Large intestine (tissue), 3 donors: ENCODE measurements at regions not wholly inside any gene's neighbourhood (a gene's known extent, or its start where the extent isn't known, plus 50 kb on each side); places are given as distances from the start of the nearest gene placed in this dataset.

ENCODE experiments used
- DNase-seq, 2 donors: peaks; one replicate each; pipeline versions ENCODE4 v3.0.0 to v3.0.0-alpha.2; 2013
- H3K27ac ChIP-seq: one replicate; pipeline ENCODE4 v1.5.1; 2013; ENCODE audit warnings: low read length
- H3K27me3 ChIP-seq: 2 replicates; pipeline ENCODE4 v1.6.1; 2013; ENCODE audit warnings: low read length; ENCODE audit not compliant: control insufficient read depth, insufficient read depth
- H3K36me3 ChIP-seq: 2 replicates; pipeline ENCODE4 v1.6.1; 2013; ENCODE audit warnings: low read length; ENCODE audit not compliant: control insufficient read depth, insufficient read depth
- H3K4me1 ChIP-seq: one replicate; pipeline ENCODE4 v1.6.1; 2013; ENCODE audit warnings: low read length; ENCODE audit not compliant: control insufficient read depth, insufficient read depth
- H3K4me3 ChIP-seq: one replicate; pipeline ENCODE4 v1.5.1; 2013; ENCODE audit warnings: low read length
- H3K9me3 ChIP-seq: one replicate; pipeline ENCODE4 v1.6.1; 2013; ENCODE audit warnings: mild to moderate bottlenecking, low read depth, low read length, moderate library complexity; ENCODE audit not compliant: control insufficient read depth
- WGBS: methylation state at CpG from one replicate; pipeline ENCODE4 v1.1.5; 2013; ENCODE audit warnings: low lambda C conversion rate; ENCODE audit not compliant: insufficient coverage; 5-methylcytosine and 5-hydroxymethylcytosine counted together

GRCh38 chr7:22549667-22550513 lies 49.9 kb upstream of the STEAP1B start:
- peaks cover 12% of the 10 kb centered on the region for H3K27me3 ChIP-seq
- no peak overlapping the region for H3K27ac ChIP-seq
- peaks cover 2% of the 10 kb centered on the region for H3K4me1 ChIP-seq
- peak overlapping the region; percentile 34 for H3K4me3 ChIP-seq
- peak in 1 of 2 donors; percentile 64 for DNase-seq
- no peaks in the 10 kb centered on the region for H3K36me3 ChIP-seq
- WGBS, result no CpG with 5 or more reads among the region's 48 CpGs
- no peaks in the 10 kb centered on the region for H3K9me3 ChIP-seq
